GM15510 (cell line): ENCODE measurements at regions not wholly inside any gene's neighbourhood (a gene's known extent, or its start where the extent isn't known, plus 50 kb on each side); places are given as distances from the start of the nearest gene placed in this dataset.

Source experiments
- POLR2A ChIP-seq: IDR thresholded peaks from 3 replicates; pipeline ENCODE4 v1.6.1; 2011; ENCODE audit warnings: borderline replicate concordance; ENCODE audit not compliant: insufficient read length; ENCODE audit errors: extremely low read depth

GRCh38 chrX:39846460-39846859 lies 251.3 kb downstream of the BCOR start:
- TF ChIP-seq POLR2A, result no peak

- TF ChIP-seq POLR2A, result no peak
Measured at GRCh38 chrX:39848243-39848642, 249.5 kb downstream of the BCOR start.

- no peak for TF ChIP-seq POLR2A
Measured at GRCh38 chrX:39848900-39849299, 248.9 kb downstream of the BCOR start.

- no peak for TF ChIP-seq POLR2A
Measured at GRCh38 chrX:39850209-39850608, 247.5 kb downstream of the BCOR start.

GRCh38 chrX:39850630-39851152 lies 247.1 kb downstream of the BCOR start:
- TF ChIP-seq POLR2A, result no peak

GRCh38 chrX:39851745-39852455 lies 245.9 kb downstream of the BCOR start:
- TF ChIP-seq POLR2A, result no peak

GRCh38 chrX:39852491-39852890 lies 245.3 kb downstream of the BCOR start:
- no peak for TF ChIP-seq POLR2A

- TF ChIP-seq POLR2A, result no peak
Measured at GRCh38 chrX:39853417-39854030, 244.2 kb downstream of the BCOR start.

GRCh38 chrX:39854772-39855747 lies 242.7 kb downstream of the BCOR start:
- peak; percentile 53 for TF ChIP-seq POLR2A

- TF ChIP-seq POLR2A, result no peak
Measured at GRCh38 chrX:39855748-39856129, 242.0 kb downstream of the BCOR start.

GRCh38 chrX:39856472-39857121 lies 241.2 kb downstream of the BCOR start:
- TF ChIP-seq POLR2A, result no peak

GRCh38 chrX:39857780-39858179 lies 240.0 kb downstream of the BCOR start:
- TF ChIP-seq POLR2A, result no peak

- no peak for TF ChIP-seq POLR2A
Measured at GRCh38 chrX:39859991-39860861, 237.5 kb downstream of the BCOR start.

GRCh38 chrX:39862963-39863362 lies 234.8 kb downstream of the BCOR start:
- no peak for TF ChIP-seq POLR2A
